HS-27A (cell line): ENCODE measurements at regions not wholly inside any gene's neighbourhood (a gene's known extent, or its start where the extent isn't known, plus 50 kb on each side); places are given as distances from the start of the nearest gene placed in this dataset.

Experiments
- DNase-seq: peaks from one replicate; pipeline ENCODE4 v3.0.0-alpha.2; 2012; ENCODE audit warnings: low read depth, missing footprints

DNA sequence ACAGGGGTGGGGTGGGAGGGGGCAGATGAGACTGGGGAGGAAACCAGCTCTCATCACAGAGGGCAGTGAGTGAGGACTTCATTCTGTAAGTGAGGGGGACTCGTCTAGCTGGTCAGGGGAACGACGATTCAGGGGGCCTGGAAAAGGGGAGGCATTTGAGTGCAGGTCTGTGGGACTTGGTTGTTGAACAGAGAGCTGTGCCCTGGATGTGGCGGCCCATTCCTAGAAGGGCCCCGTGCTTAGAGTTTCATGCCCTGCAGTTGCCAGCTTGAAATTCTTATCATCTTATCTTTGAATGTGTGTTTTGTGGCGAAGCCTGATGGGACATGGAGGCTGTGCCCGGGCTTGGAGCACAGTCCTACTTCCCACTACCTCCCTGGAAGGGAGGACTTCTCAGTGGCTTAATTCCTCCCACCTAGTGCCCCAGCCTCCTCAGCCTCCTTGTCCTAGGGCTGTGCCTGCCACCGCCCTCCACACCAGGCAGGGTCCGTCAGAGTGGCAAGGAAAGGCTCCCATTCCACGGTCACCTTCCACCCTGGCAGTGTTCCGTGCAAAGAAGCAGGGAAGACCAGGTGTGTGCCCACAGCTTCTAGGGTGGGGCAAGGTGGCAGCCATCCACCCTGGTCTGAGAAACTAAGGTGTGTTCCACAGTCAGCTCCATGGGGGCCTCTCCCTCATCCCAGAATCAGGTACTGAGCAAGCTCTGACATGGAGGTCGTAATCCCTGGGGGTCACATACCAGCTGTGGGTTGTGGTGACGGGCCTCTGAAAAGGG is 59.7 kb upstream of the LMO1 start:
- no peak for DNase-seq

- DNase-seq: no peak
Observed at GRCh38 chr11:8321876-8322275, 58.2 kb upstream of the LMO1 start.

- DNase-seq: no peak
Observed at GRCh38 chr11:8320076-8320475, 56.4 kb upstream of the LMO1 start.

- DNase-seq: no peak
Observed at GRCh38 chr11:8318536-8318935, 54.9 kb upstream of the LMO1 start.

- DNase-seq: no peak
Observed at GRCh38 chr11:8317159-8317558, 53.5 kb upstream of the LMO1 start.

DNA sequence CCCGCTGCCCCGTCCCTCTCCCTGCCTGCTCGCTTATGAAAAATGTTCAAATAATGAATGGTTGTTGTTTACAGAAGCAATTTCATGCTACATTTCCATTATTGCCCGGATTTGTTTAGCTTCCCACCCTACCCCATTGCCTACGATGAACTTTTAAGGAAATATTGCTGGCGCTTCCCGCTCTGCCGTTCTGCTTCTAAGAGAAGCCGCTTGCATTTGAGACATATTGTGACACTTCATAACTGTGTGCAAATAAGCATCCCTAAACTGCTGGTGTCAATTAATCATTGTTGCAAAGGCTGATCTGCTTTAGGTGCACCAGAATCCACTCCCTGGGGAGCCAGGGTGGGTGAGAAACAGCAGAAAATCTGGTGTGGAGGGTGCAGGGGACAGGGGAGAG is 52.3 kb upstream of the LMO1 start:
- no peak for DNase-seq

- no peak for DNase-seq
Observed at GRCh38 chr11:8315463-8315862, 51.8 kb upstream of the LMO1 start.

GRCh38 chr11:8314916-8315315 is 51.2 kb upstream of the LMO1 start:
- DNase-seq: no peak

GRCh38 chr11:8313504-8314090 is 49.9 kb upstream of the LMO1 start:
- no peak for DNase-seq
